Mucosa of descending colon (tissue), 3 donors: ENCODE measurements at regions not wholly inside any gene's neighbourhood (a gene's known extent, or its start where the extent isn't known, plus 50 kb on each side); places are given as distances from the start of the nearest gene placed in this dataset.

Experiments
- ATAC-seq: fragments of 200-7000 bp; cut with Tn5 transposase; one replicate; pipeline ENCODE4 v1.9.1; 2020; ENCODE audit warnings: mild to moderate bottlenecking, moderate library complexity
- DNase-seq, 3 donors: peaks; one replicate each; pipeline ENCODE4 v3.0.0-alpha.2; 2020
- H3K36me3 ChIP-seq: fragments of 200-600 bp; one replicate; pipeline ENCODE4 v1.8.0; 2021; ENCODE audit warnings: low read depth, mild to moderate bottlenecking
- H3K4me1 ChIP-seq: fragments of 200-600 bp; one replicate; pipeline ENCODE4 v1.8.0; 2021; ENCODE audit warnings: low read depth, mild to moderate bottlenecking
- H3K4me3 ChIP-seq: fragments of 200-600 bp; one replicate; pipeline ENCODE4 v1.8.0; 2021; ENCODE audit warnings: mild to moderate bottlenecking
- H3K9me3 ChIP-seq: fragments of 200-600 bp; one replicate; pipeline ENCODE4 v1.8.0; 2021; ENCODE audit warnings: mild to moderate bottlenecking
- CTCF ChIP-seq: fragments of 200-600 bp; IDR thresholded peaks from one replicate; pipeline ENCODE4 v1.8.0; 2022; ENCODE audit warnings: antibody characterized with exemption, mild to moderate bottlenecking
- intact Hi-C, 2 donors: fragments of 100-400 bp; cut with DNase I in 1 of 2; cut with micrococcal nuclease in 1 of 2; formaldehyde crosslinking; loops; one replicate each; pipeline versions ENCODE4 v1.11.0 to v1.11.1; 2022; cut with DNase I, micrococcal nuclease
- donor health status: DM: no; HTN: no; CAD: no; lungs with moderate emphysema.
- donor health status: DM: no; HTN: no; CAD: no.
- donor health status: DM: no; HTN: yes; CAD: no.

- Histone ChIP-seq H3K4me3 (no peak overlapping the region), H3K9me3 (no peaks in the 10 kb centered on the region), H3K36me3 (no peaks in the 10 kb centered on the region), H3K4me1 (peaks cover 11% of the 10 kb centered on the region)
- no peak for ATAC-seq
- no peak for TF ChIP-seq CTCF
- intact Hi-C loops, result no loop called here
- DNase-seq, result no peak
Measured at GRCh38 chr10:21175797-21176196, 278.7 kb upstream of the NEBL start.

GRCh38 chr10:21174715-21175495 lies 277.8 kb upstream of the NEBL start:
- no peak for ATAC-seq
- intact Hi-C loops, result no loop called here
- Histone ChIP-seq H3K4me3 (no peak overlapping the region), H3K4me1 (peaks cover 11% of the 10 kb centered on the region), H3K36me3 (no peaks in the 10 kb centered on the region), H3K9me3 (no peaks in the 10 kb centered on the region)
- no peak for TF ChIP-seq CTCF
- DNase-seq, result no peak

- TF ChIP-seq CTCF, result no peak
- Histone ChIP-seq H3K36me3 (no peaks in the 10 kb centered on the region), H3K4me1 (peaks cover 11% of the 10 kb centered on the region), H3K4me3 (peak overlapping the region; percentile 20), H3K9me3 (no peaks in the 10 kb centered on the region)
- intact Hi-C loops, result no loop called here
- peak; percentile 66 to 82 (median 81) for DNase-seq
- ATAC-seq, result peak; percentile 81
Measured at GRCh38 chr10:21173802-21174714, 276.9 kb upstream of the NEBL start.

- TF ChIP-seq CTCF, result no peak
- peak; percentile 2 for ATAC-seq
- Histone ChIP-seq H3K9me3 (no peaks in the 10 kb centered on the region), H3K36me3 (no peaks in the 10 kb centered on the region), H3K4me1 (peaks cover 11% of the 10 kb centered on the region), H3K4me3 (peak overlapping the region; percentile 20)
- peak; percentile 28 to 56 (median 53) for DNase-seq
- intact Hi-C loops, result no loop called here
Measured at GRCh38 chr10:21172930-21173801, 276.1 kb upstream of the NEBL start.

- ATAC-seq, result no peak
- TF ChIP-seq CTCF, result no peak
- peaks cover 11% of the 10 kb centered on the region for H3K4me1 ChIP-seq
- intact Hi-C loops, result no loop called here
- no peak overlapping the region for H3K4me3 ChIP-seq
- DNase-seq, result no peak
- H3K9me3 ChIP-seq, result no peaks in the 10 kb centered on the region
- no peaks in the 10 kb centered on the region for H3K36me3 ChIP-seq
Measured at GRCh38 chr10:21172542-21172929, 275.4 kb upstream of the NEBL start.
